NCI-H1436 treated with DMSO at 0.1 percent for 48 hours (cell line): ENCODE measurements at regions not wholly inside any gene's neighbourhood (a gene's known extent, or its start where the extent isn't known, plus 50 kb on each side); places are given as distances from the start of the nearest gene placed in this dataset.

Source experiments
- DNase-seq: peaks from one replicate; lab custom pipeline; 2025; lab: John Stamatoyannopoulos, UW

GRCh38 chr9:3732077-3733038, 206.6 kb upstream of the RFX3 start:
- peak; percentile 34 for DNase-seq

- DNase-seq, result no peak
These were observed 204.7 kb upstream of the RFX3 start for GRCh38 chr9:3730511-3730922.

- no peak for DNase-seq
These were observed 195.3 kb upstream of the RFX3 start for GRCh38 chr9:3721096-3721495.

GRCh38 chr9:3719286-3719685, 193.5 kb upstream of the RFX3 start:
- no peak for DNase-seq

- no peak for DNase-seq
These were observed 190.6 kb upstream of the RFX3 start for GRCh38 chr9:3716415-3716814.

- no peak for DNase-seq
These were observed 182.9 kb upstream of the RFX3 start for GRCh38 chr9:3708751-3709150.

- no peak for DNase-seq
These were observed 179.1 kb upstream of the RFX3 start for GRCh38 chr9:3704890-3705289.

- no peak for DNase-seq
These were observed 175.0 kb upstream of the RFX3 start for GRCh38 chr9:3700772-3701171.

GRCh38 chr9:3699883-3700282, 174.1 kb upstream of the RFX3 start:
- DNase-seq, result no peak

- no peak for DNase-seq
These were observed 172.7 kb upstream of the RFX3 start for GRCh38 chr9:3698531-3698930.

GRCh38 chr9:3698076-3698475, 172.3 kb upstream of the RFX3 start:
- no peak for DNase-seq

- no peak for DNase-seq
These were observed 170.6 kb upstream of the RFX3 start for GRCh38 chr9:3696368-3696767.

GRCh38 chr9:3692606-3693005, 166.8 kb upstream of the RFX3 start:
- DNase-seq, result no peak

GRCh38 chr9:3689555-3689954, 163.8 kb upstream of the RFX3 start:
- no peak for DNase-seq

- DNase-seq, result no peak
These were observed 161.3 kb upstream of the RFX3 start for GRCh38 chr9:3687145-3687544.

- no peak for DNase-seq
These were observed 156.4 kb upstream of the RFX3 start for GRCh38 chr9:3682186-3682585.

- DNase-seq, result no peak
These were observed 151.7 kb upstream of the RFX3 start for GRCh38 chr9:3677541-3677940.

- no peak for DNase-seq
These were observed 151.0 kb upstream of the RFX3 start for GRCh38 chr9:3676766-3677165.

GRCh38 chr9:3675946-3676345, 150.1 kb upstream of the RFX3 start:
- DNase-seq, result no peak

GRCh38 chr9:3674561-3674960, 148.8 kb upstream of the RFX3 start:
- DNase-seq, result no peak

GRCh38 chr9:3672399-3672798, 146.6 kb upstream of the RFX3 start:
- DNase-seq, result no peak

- DNase-seq, result no peak
These were observed 138.2 kb upstream of the RFX3 start for GRCh38 chr9:3664044-3664443.

- DNase-seq, result no peak
These were observed 136.9 kb upstream of the RFX3 start for GRCh38 chr9:3662671-3663070.

- no peak for DNase-seq
These were observed 135.1 kb upstream of the RFX3 start for GRCh38 chr9:3660936-3661335.
